ENCODE measurements at regions not wholly inside any gene's neighbourhood (a gene's known extent, or its start where the extent isn't known, plus 50 kb on each side); places are given as distances from the start of the nearest gene placed in this dataset.

- no peaks in the 10 kb centered on the region for H3K79me2 ChIP-seq (ENCODE audit: control insufficient read depth in 1 of 2, insufficient read depth in 2 of 2, low read length in 2 of 2)
- H3K56ac ChIP-seq (replicated peaks; ENCODE audit: insufficient read length, low read depth, low read length): no peak overlapping the region
- CTCF ChIA-PET (ENCODE audit: partially characterized antibody): interaction anchor here (1.4 kb wide), 1 partner anchor 17 kb away, joined by 3 read pairs; no protein-coding TSS in a partner anchor
- H2BK15ac ChIP-seq (ENCODE audit: low read length): no peak overlapping the region
- H3K4ac ChIP-seq (replicated peaks; ENCODE audit: insufficient read length, low read depth, low read length): no peak overlapping the region
- POLR2A ChIA-PET (ENCODE audit: partially characterized antibody): no interaction called here
- H2BK5ac ChIP-seq (ENCODE audit: low read depth, low read length): no peak overlapping the region
- no peaks in the 10 kb centered on the region for H3K4me1 ChIP-seq (replicated peaks in 1 of 4; ENCODE audit: control insufficient read depth in 3 of 4, insufficient read depth in 4 of 4, low read length in 3 of 4)
- H3K23me2 ChIP-seq (ENCODE audit: low read depth, low read length): no peaks in the 10 kb centered on the region
- H3K9me3 ChIP-seq (ENCODE audit: insufficient read depth in 2 of 2, low read depth in 1 of 2, low read length in 1 of 2): no peaks in the 10 kb centered on the region
- H3K4me2 ChIP-seq (ENCODE audit: insufficient read depth in 1 of 2, low read depth in 2 of 2, low read length in 2 of 2): no peak overlapping the region
- no peaks in the 10 kb centered on the region for H3K27me3 ChIP-seq (replicated peaks in 1 of 4; ENCODE audit: control insufficient read depth in 3 of 4, extremely low read depth in 1 of 4, insufficient read depth in 3 of 4, low read length in 3 of 4)
- H3K27ac ChIP-seq (ENCODE audit: low read depth, low read length): no peak overlapping the region
- no peak overlapping the region for H4K5ac ChIP-seq (ENCODE audit: insufficient read length, low read depth, low read length)
- H2BK12ac ChIP-seq (ENCODE audit: low read depth, low read length): no peak overlapping the region
- DNase-seq (ENCODE audit: low read depth in 1 of 2, low spot score in 2 of 2) (no peak), FAIRE-seq (no peak)
- H3K4me3 ChIP-seq (ENCODE audit: extremely low read depth in 1 of 4, insufficient read depth in 2 of 4, low read depth in 3 of 4, low read length in 4 of 4): no peak overlapping the region
- no peak overlapping the region for H3K18ac ChIP-seq (ENCODE audit: extremely low read depth, low read length)
- no peaks in the 10 kb centered on the region for H3K79me1 ChIP-seq (ENCODE audit: low read depth, low read length)
- H4K91ac ChIP-seq (replicated peaks; ENCODE audit: insufficient read length, low read length): no peak overlapping the region
- H2AFZ ChIP-seq (ENCODE audit: low read length): no peak overlapping the region
- H2BK20ac ChIP-seq (ENCODE audit: low read length): no peak overlapping the region
- H2AK5ac ChIP-seq (ENCODE audit: low read depth, low read length): no peak overlapping the region
- H3K23ac ChIP-seq (ENCODE audit: insufficient read length): no peak overlapping the region
- H3K36me3 ChIP-seq (ENCODE audit: control insufficient read depth in 2 of 4, insufficient read depth in 4 of 4, low read length in 3 of 4): no peaks in the 10 kb centered on the region
- H3K14ac ChIP-seq (ENCODE audit: insufficient read length): no peak overlapping the region
- H3K9ac ChIP-seq (replicated peaks in 1 of 4; ENCODE audit: extremely low read depth in 1 of 4, low read depth in 3 of 4, low read length in 3 of 4): no peak overlapping the region
- H4K20me1 ChIP-seq (replicated peaks in 1 of 2; ENCODE audit: control insufficient read depth in 1 of 2, insufficient read depth in 2 of 2, low read length in 2 of 2): no peaks in the 10 kb centered on the region
- no peak overlapping the region for H4K8ac ChIP-seq (ENCODE audit: extremely low read depth, insufficient read depth, low read length)
- H2BK120ac ChIP-seq (replicated peaks; ENCODE audit: low read depth, low read length): no peak overlapping the region
- TF ChIP-seq GTF2F1 (IDR thresholded peaks at IDR 0.05; ENCODE audit: borderline replicate concordance, low read depth, low read length) (no peak), SP4 (IDR thresholded peaks at IDR 0.05; ENCODE audit: low read length) (no peak), BACH1 (IDR thresholded peaks at IDR 0.05; ENCODE audit: low read length) (no peak), EGR1 (IDR thresholded peaks at IDR 0.05; ENCODE audit: borderline replicate concordance, low read depth, low read length) (no peak), BRCA1 (IDR thresholded peaks at IDR 0.05; ENCODE audit: low read depth, low read length) (no peak), ATF3 (IDR thresholded peaks at IDR 0.05; ENCODE audit: insufficient read depth, low read depth, low read length) (no peak), USF2 (IDR thresholded peaks at IDR 0.05; ENCODE audit: low read length) (no peak), SIX5 (IDR thresholded peaks at IDR 0.05; ENCODE audit: low read depth, low read length) (no peak), RAD21 (IDR thresholded peaks at IDR 0.05 in 1 of 2, conservative IDR thresholded peaks at IDR 0.05 in 1 of 2; ENCODE audit: low read depth in 2 of 2, low read length in 2 of 2) (no peak), NANOG (IDR thresholded peaks at IDR 0.05; ENCODE audit: insufficient read depth, low read depth, low read length, poor library complexity, severe bottlenecking) (no peak), EP300 (IDR thresholded peaks at IDR 0.05; ENCODE audit: borderline replicate concordance in 1 of 2, low read depth in 2 of 2, low read length in 2 of 2) (no peak), POLR2AphosphoS5 (IDR thresholded peaks at IDR 0.05; ENCODE audit: low read depth, low read length) (no peak), SP2 (IDR thresholded peaks at IDR 0.05; ENCODE audit: low read length) (no peak)
Measured at GRCh38 chr18:51603111-51603510, 405.6 kb upstream of the MEX3C start.
